ENCODE measurements at regions not wholly inside any gene's neighbourhood (a gene's known extent, or its start where the extent isn't known, plus 50 kb on each side); places are given as distances from the start of the nearest gene placed in this dataset.

GRCh38 chr10:111789821-111790220 is 393.7 kb downstream of the GPAM start:
- Histone ChIP-seq H3K36me3 (no peaks in the 10 kb centered on the region), H3K9me3 (peaks cover 0 to 10% (median 0%) of the 10 kb centered on the region in 4 donors), H3K27ac (no peak overlapping the region), H3K4me3 (no peak overlapping the region), H3K4me1 (no peaks in the 10 kb centered on the region), H3K27me3 (no peaks in the 10 kb centered on the region)
- DNase-seq (ENCODE audit: low spot score in 2 of 2) = no peak
- no peak for TF ChIP-seq POLR2A (IDR thresholded peaks at IDR 0.05)
- TF ChIP-seq EP300 (IDR thresholded peaks at IDR 0.05) = no peak
- TF ChIP-seq CTCF (IDR thresholded peaks at IDR 0.05) = no peak

- TF ChIP-seq POLR2A (IDR thresholded peaks at IDR 0.05) (no peak), EP300 (IDR thresholded peaks at IDR 0.05) (no peak), CTCF (IDR thresholded peaks at IDR 0.05) (no peak)
- Histone ChIP-seq H3K36me3 (no peaks in the 10 kb centered on the region), H3K4me3 (no peak overlapping the region), H3K9me3 (peaks cover 0 to 13% (median 0%) of the 10 kb centered on the region in 4 donors), H3K27ac (no peak overlapping the region), H3K27me3 (no peaks in the 10 kb centered on the region), H3K4me1 (no peaks in the 10 kb centered on the region)
- 31 to 47% methylated on average over 2 of the region's 2 CpGs for WGBS, 2 donors
- no peak for DNase-seq (ENCODE audit: low spot score in 2 of 2)
These were observed 381.7 kb downstream of the GPAM start for GRCh38 chr10:111801841-111802240.

GRCh38 chr10:111804781-111805180 is 378.8 kb downstream of the GPAM start:
- no peaks in the 10 kb centered on the region for H3K36me3 ChIP-seq
- DNase-seq (ENCODE audit: low spot score in 2 of 2) = no peak
- no peak overlapping the region for H3K4me3 ChIP-seq
- no peaks in the 10 kb centered on the region for H3K27me3 ChIP-seq
- H3K9me3 ChIP-seq = no peaks in the 10 kb centered on the region
- TF ChIP-seq CTCF (IDR thresholded peaks at IDR 0.05) (no peak), EP300 (IDR thresholded peaks at IDR 0.05) (no peak), POLR2A (IDR thresholded peaks at IDR 0.05) (no peak)
- H3K27ac ChIP-seq = no peak overlapping the region
- 72 to 79% methylated on average over 3 of the region's 3 CpGs for WGBS, 2 donors
- H3K4me1 ChIP-seq = no peaks in the 10 kb centered on the region

GRCh38 chr10:111811517-111811916 is 372.0 kb downstream of the GPAM start:
- Histone ChIP-seq H3K4me3 (no peak overlapping the region), H3K27me3 (no peaks in the 10 kb centered on the region), H3K27ac (no peak overlapping the region), H3K4me1 (no peaks in the 10 kb centered on the region), H3K36me3 (no peaks in the 10 kb centered on the region), H3K9me3 (no peaks in the 10 kb centered on the region)
- TF ChIP-seq CTCF (IDR thresholded peaks at IDR 0.05) (no peak), POLR2A (IDR thresholded peaks at IDR 0.05) (no peak), EP300 (IDR thresholded peaks at IDR 0.05) (no peak)
- DNase-seq (ENCODE audit: low spot score in 2 of 2) = no peak
- WGBS, 2 donors = 66 to 70% methylated on average over 3 of the region's 3 CpGs

- no peak for DNase-seq (ENCODE audit: low spot score in 2 of 2)
- H3K4me3 ChIP-seq = no peak overlapping the region
- no peaks in the 10 kb centered on the region for H3K27me3 ChIP-seq
- 86% methylated on average over 3 of the region's 3 CpGs for WGBS, 2 donors
- TF ChIP-seq EP300 (IDR thresholded peaks at IDR 0.05) (no peak), POLR2A (IDR thresholded peaks at IDR 0.05) (no peak), CTCF (IDR thresholded peaks at IDR 0.05) (no peak)
- H3K27ac ChIP-seq = no peak overlapping the region
- H3K4me1 ChIP-seq = no peaks in the 10 kb centered on the region
- H3K36me3 ChIP-seq = no peaks in the 10 kb centered on the region
- no peaks in the 10 kb centered on the region for H3K9me3 ChIP-seq
These were observed 363.1 kb downstream of the GPAM start for GRCh38 chr10:111820471-111820870.
